A673 (cell line): ENCODE measurements at regions not wholly inside any gene's neighbourhood (a gene's known extent, or its start where the extent isn't known, plus 50 kb on each side); places are given as distances from the start of the nearest gene placed in this dataset.
"Not testable (repeated sequence)": the region's sequence is repeated elsewhere in the genome, so short reads cannot be mapped to it uniquely, and the experiment has no call there.

Experiments
- EZH2 ChIP-seq: fragments of 200-600 bp; sonication (generic); IDR thresholded peaks from 2 replicates; pipeline ENCODE4 v1.6.1; 2017; ENCODE audit warnings: borderline replicate concordance, low read depth, mild to moderate bottlenecking, mixed read lengths, antibody characterized with exemption, low read length; ENCODE audit not compliant: poor library complexity, severe bottlenecking
- TF ChIP-seq, protein P1 (sequence below): fragments of 300-800, 200-600 bp; sonication (generic); conservative IDR thresholded peaks from 2 replicates; pipeline ENCODE4 v1.5.1; 2017; ENCODE audit warnings: low read depth, mild to moderate bottlenecking, antibody characterized with exemption, low read length, moderate library complexity, mixed read lengths

DNA sequence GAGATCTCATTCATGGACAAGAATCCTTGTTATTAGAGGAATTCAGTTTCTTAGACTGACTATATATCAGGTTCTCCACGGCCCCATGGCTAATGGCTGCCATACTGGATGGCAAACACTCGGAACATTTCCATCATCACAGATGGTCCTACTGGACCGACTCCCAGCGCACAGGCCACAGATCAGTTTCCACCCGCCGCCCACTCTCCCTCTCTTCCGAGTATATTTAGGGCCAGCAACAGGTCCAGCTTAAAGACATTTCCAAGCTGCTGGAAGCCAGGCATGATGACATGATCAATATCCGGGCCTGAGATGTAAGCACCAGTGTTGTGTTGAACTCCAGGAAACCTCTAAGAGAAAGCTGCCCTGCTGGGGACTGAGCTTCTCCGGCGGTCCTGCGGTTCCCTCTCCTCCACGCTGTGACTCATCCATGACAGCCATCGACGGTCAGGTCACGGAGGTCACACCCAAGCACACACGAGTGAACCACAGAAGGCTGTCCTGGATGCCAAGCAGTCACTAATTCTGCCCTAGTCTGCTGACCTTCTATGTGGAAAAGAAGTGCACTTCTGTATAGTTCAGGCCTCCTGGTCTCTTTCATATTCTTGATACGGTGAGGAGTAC, 64.4 kb upstream of the LPCAT1 start:
- TF ChIP-seq, protein P1, sequence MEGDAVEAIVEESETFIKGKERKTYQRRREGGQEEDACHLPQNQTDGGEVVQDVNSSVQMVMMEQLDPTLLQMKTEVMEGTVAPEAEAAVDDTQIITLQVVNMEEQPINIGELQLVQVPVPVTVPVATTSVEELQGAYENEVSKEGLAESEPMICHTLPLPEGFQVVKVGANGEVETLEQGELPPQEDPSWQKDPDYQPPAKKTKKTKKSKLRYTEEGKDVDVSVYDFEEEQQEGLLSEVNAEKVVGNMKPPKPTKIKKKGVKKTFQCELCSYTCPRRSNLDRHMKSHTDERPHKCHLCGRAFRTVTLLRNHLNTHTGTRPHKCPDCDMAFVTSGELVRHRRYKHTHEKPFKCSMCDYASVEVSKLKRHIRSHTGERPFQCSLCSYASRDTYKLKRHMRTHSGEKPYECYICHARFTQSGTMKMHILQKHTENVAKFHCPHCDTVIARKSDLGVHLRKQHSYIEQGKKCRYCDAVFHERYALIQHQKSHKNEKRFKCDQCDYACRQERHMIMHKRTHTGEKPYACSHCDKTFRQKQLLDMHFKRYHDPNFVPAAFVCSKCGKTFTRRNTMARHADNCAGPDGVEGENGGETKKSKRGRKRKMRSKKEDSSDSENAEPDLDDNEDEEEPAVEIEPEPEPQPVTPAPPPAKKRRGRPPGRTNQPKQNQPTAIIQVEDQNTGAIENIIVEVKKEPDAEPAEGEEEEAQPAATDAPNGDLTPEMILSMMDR = not testable (repeated sequence)
- not testable (repeated sequence) for TF ChIP-seq EZH2
